ENCODE measurements at regions not wholly inside any gene's neighbourhood (a gene's known extent, or its start where the extent isn't known, plus 50 kb on each side); places are given as distances from the start of the nearest gene placed in this dataset.

DNA sequence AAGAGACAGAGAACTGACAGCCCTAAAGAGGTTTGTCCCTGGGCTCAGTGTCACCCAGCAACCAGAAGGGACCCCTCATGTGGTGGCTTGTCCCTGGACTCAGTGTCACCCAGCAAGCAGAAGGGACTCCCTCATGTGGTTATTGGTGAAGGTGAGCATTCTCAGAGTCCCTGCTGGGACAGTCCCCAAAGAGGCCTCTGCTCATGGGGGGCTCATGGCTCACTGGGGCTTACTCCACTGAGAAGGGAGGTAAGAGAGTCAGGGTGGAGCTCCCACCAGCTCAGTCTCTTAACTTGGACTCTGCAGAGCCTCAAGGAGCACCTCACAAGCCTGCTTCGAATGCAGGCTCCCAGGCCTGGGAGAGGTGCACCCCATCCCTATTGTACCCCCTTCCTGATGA, 145.2 kb upstream of the COPS8 start:
- no peak overlapping the region for H2AFZ ChIP-seq (ENCODE audit: low read length, unreplicated experiment)
- no peak overlapping the region for H3K27ac ChIP-seq (ENCODE audit: low read depth, low read length)
- H3K4me1 ChIP-seq (ENCODE audit: control insufficient read depth, insufficient read depth, low read length, unreplicated experiment) = no peaks in the 10 kb centered on the region
- H3K27me3 ChIP-seq (ENCODE audit: insufficient read depth, low read length) = peaks cover 29% of the 10 kb centered on the region
- no peak overlapping the region for H3K4me3 ChIP-seq (ENCODE audit: low read depth, low read length)
- H3K79me2 ChIP-seq (ENCODE audit: control insufficient read depth, insufficient read depth, low read length, unreplicated experiment) = no peaks in the 10 kb centered on the region
- no peaks in the 10 kb centered on the region for H3K36me3 ChIP-seq (ENCODE audit: insufficient read depth, low read length)

DNA sequence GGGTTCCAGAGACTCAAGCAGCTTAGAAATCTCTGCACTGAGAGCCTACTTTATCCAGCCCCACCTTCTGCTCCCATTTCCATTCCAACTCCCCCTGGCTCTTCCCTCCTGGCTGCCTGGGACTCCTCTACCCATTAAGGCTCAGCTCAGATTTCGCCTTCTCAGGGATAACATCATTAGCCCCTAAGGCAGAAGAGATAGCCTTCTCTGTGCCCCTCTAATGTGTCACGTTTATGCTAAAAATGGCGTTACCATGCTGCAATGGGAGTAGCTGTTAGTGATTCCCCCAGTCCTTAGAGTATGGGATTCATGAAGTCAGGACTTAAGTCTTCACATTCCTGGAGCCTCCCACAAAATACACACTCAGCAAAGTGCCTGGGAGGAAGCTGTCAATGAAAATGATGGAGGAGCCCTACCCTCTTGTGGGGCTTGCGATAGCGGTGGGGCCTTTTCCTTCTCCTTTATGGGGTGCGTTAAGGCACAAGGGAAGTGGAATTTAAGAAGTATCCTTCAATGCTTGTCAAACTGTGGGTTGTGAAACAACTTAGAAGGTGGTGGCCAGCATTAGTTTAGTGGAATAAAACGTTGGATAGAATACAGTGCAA, 144.7 kb upstream of the COPS8 start:
- Histone ChIP-seq H3K36me3 (ENCODE audit: insufficient read depth, low read length) (no peaks in the 10 kb centered on the region), H2AFZ (ENCODE audit: low read length, unreplicated experiment) (no peak overlapping the region), H3K79me2 (ENCODE audit: control insufficient read depth, insufficient read depth, low read length, unreplicated experiment) (no peaks in the 10 kb centered on the region), H3K27me3 (ENCODE audit: insufficient read depth, low read length) (peaks cover 24% of the 10 kb centered on the region), H3K4me3 (ENCODE audit: low read depth, low read length) (no peak overlapping the region), H3K4me1 (ENCODE audit: control insufficient read depth, insufficient read depth, low read length, unreplicated experiment) (no peaks in the 10 kb centered on the region), H3K27ac (ENCODE audit: low read depth, low read length) (no peak overlapping the region)

DNA sequence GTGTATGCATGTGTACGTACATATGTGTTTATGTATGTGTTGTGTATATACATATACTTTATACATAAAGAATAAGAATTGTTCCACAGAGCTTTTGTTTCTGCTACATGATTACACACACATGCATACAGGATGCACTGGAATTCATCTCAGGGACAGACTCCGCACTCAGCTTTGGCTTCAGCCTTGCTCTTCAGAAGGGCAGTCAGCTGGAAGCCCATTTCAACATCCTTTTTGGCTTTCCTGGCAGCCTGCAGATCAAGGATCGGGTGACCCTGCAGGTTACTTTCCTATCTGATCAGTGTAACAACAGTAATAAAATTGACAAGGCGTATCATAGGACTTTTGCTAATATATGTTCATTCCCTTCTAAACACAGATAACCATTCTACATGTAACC, 144.1 kb upstream of the COPS8 start:
- Histone ChIP-seq H3K27ac (ENCODE audit: low read depth, low read length) (no peak overlapping the region), H3K36me3 (ENCODE audit: insufficient read depth, low read length) (no peaks in the 10 kb centered on the region), H3K4me1 (ENCODE audit: control insufficient read depth, insufficient read depth, low read length, unreplicated experiment) (no peaks in the 10 kb centered on the region), H3K4me3 (ENCODE audit: low read depth, low read length) (no peak overlapping the region), H3K27me3 (ENCODE audit: insufficient read depth, low read length) (peaks cover 19% of the 10 kb centered on the region), H3K79me2 (ENCODE audit: control insufficient read depth, insufficient read depth, low read length, unreplicated experiment) (no peaks in the 10 kb centered on the region), H2AFZ (ENCODE audit: low read length, unreplicated experiment) (no peak overlapping the region)

DNA sequence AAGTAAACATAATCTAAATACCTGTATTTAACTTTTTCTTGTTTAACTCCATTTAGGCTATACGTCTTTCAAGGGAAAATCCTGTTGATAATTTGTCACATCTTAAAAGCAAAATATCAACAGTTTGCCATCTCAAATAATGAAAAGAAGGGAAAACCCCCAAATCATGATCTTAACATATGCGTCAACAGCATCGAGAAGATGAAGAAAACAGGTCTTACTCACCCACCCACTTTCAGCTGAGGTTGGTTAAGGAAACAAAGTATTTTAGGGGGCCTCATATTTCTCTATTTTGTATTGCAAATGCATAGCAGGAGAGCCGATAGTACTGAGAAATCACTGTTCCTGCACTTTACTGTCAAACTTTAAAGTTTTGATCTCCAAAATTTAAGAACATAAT, 143.1 kb upstream of the COPS8 start:
- no peaks in the 10 kb centered on the region for H3K79me2 ChIP-seq (ENCODE audit: control insufficient read depth, insufficient read depth, low read length, unreplicated experiment)
- no peaks in the 10 kb centered on the region for H3K4me1 ChIP-seq (ENCODE audit: control insufficient read depth, insufficient read depth, low read length, unreplicated experiment)
- H3K27ac ChIP-seq (ENCODE audit: low read depth, low read length) = no peak overlapping the region
- no peaks in the 10 kb centered on the region for H3K36me3 ChIP-seq (ENCODE audit: insufficient read depth, low read length)
- no peak overlapping the region for H2AFZ ChIP-seq (ENCODE audit: low read length, unreplicated experiment)
- no peak overlapping the region for H3K4me3 ChIP-seq (ENCODE audit: low read depth, low read length)
- peaks cover 15% of the 10 kb centered on the region for H3K27me3 ChIP-seq (ENCODE audit: insufficient read depth, low read length)

DNA sequence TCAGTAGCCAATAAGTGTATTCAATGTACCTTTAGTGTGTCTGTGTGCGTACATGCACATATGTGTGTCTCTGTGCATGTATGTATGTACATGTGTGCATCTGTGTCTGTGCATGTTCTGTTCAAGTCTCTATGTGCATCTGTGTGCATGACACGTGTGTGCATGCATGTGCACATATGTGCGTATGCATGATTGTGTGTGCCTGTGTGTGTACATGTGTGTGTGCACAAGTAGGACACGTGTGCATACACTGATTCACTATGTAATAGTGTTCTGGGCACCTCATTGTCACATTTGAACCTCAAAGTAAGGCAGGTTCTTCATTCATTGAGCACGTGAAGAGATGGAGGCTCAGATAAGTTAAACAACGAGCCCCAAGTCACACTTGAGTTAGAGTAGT, 142.6 kb upstream of the COPS8 start:
- H3K27ac ChIP-seq (ENCODE audit: low read depth, low read length) = no peak overlapping the region
- peaks cover 15% of the 10 kb centered on the region for H3K27me3 ChIP-seq (ENCODE audit: insufficient read depth, low read length)
- no peaks in the 10 kb centered on the region for H3K36me3 ChIP-seq (ENCODE audit: insufficient read depth, low read length)
- H3K79me2 ChIP-seq (ENCODE audit: control insufficient read depth, insufficient read depth, low read length, unreplicated experiment) = no peaks in the 10 kb centered on the region
- H3K4me1 ChIP-seq (ENCODE audit: control insufficient read depth, insufficient read depth, low read length, unreplicated experiment) = no peaks in the 10 kb centered on the region
- no peak overlapping the region for H2AFZ ChIP-seq (ENCODE audit: low read length, unreplicated experiment)
- no peak overlapping the region for H3K4me3 ChIP-seq (ENCODE audit: low read depth, low read length)

DNA sequence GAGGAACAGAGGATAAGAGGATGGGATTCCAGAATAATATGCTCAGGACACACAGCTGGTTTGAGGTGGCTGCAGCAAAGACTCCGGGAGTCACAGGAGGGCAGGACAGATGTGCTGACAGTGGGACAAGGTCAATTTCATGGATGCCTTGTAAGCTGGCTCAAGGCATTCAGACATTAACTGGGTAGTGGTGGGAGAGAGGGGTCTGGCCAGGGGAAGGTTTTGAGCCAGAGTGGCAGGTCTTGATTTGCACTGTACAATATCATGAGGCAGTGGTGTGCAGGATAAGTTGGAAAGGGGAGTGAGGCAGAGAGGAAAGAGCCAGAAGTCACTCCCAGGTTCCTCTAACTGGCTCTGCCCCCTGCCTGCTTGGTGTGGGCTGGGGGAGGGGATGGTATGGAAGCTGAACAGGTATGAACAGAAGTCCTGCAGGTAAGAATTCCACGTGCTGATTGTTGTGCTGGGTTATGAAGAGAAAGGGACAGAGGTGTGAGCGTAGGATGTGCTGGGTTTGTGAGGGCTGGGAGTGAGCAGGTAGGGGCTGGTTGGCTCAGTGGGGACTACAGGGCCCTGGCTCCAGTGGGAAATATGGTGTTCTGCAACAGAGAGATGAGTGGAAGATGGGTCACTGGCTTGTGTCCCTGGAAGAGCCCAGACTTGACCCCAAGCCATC, 141.7 kb upstream of the COPS8 start:
- Histone ChIP-seq H3K27me3 (ENCODE audit: insufficient read depth, low read length) (peaks cover 15% of the 10 kb centered on the region), H3K36me3 (ENCODE audit: insufficient read depth, low read length) (no peaks in the 10 kb centered on the region), H3K79me2 (ENCODE audit: control insufficient read depth, insufficient read depth, low read length, unreplicated experiment) (no peaks in the 10 kb centered on the region), H3K4me3 (ENCODE audit: low read depth, low read length) (no peak overlapping the region), H3K4me1 (ENCODE audit: control insufficient read depth, insufficient read depth, low read length, unreplicated experiment) (no peaks in the 10 kb centered on the region), H3K27ac (ENCODE audit: low read depth, low read length) (no peak overlapping the region), H2AFZ (ENCODE audit: low read length, unreplicated experiment) (no peak overlapping the region)

DNA sequence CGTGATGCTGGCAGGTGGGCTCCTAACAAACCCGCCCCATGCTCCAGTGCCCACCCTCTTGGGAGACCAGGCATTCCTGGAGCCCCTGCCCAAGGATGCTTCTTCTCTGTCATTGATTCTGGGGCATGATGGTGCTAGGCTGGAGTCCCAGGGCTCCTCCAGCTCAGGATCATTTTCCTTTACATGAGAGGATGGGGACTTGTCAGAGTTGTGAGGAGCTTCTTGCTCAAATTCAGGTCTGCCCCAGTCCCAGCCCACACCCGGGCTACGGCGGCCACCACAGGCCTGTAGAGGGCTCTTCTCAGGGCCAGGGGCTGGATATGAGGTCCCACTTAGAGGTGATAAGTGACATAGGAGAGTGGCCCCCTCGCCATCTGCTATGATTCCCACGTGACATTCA, 141.1 kb upstream of the COPS8 start:
- Histone ChIP-seq H3K79me2 (ENCODE audit: control insufficient read depth, insufficient read depth, low read length, unreplicated experiment) (no peaks in the 10 kb centered on the region), H3K4me3 (ENCODE audit: low read depth, low read length) (no peak overlapping the region), H3K27me3 (ENCODE audit: insufficient read depth, low read length) (peaks cover 15% of the 10 kb centered on the region), H3K36me3 (ENCODE audit: insufficient read depth, low read length) (no peaks in the 10 kb centered on the region), H3K4me1 (ENCODE audit: control insufficient read depth, insufficient read depth, low read length, unreplicated experiment) (no peaks in the 10 kb centered on the region), H2AFZ (ENCODE audit: low read length, unreplicated experiment) (no peak overlapping the region), H3K27ac (ENCODE audit: low read depth, low read length) (no peak overlapping the region)

DNA sequence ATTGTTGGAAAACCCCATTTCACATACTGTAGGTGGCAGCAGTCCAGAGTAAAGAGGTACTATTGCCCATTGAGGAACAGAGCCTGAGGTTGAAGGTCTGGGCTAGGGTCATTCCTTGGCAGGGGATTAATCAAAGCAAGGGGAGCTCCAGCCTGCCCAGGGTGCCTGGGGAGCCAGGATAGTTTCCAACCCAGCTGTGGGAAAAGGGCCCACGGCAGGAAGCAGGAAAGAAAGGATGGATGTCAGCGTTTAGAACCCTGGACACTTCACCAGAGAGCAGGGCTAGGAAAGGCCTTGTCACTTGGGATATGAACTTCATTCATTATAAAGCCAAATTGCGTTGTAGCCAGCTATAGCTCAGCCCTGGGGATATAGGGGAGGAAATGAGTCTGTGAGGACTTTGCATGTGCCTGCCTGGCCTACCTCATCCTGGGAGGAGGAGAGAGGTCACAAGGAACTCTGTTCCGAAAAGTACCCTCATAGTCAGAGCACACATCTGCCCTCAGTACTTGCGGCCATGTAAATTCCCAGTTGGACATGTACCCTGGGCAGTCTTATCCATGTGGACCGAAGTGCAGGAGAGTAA, 140.2 kb upstream of the COPS8 start:
- peaks cover 15% of the 10 kb centered on the region for H3K27me3 ChIP-seq (ENCODE audit: insufficient read depth, low read length)
- H3K79me2 ChIP-seq (ENCODE audit: control insufficient read depth, insufficient read depth, low read length, unreplicated experiment) = no peaks in the 10 kb centered on the region
- no peak overlapping the region for H3K4me3 ChIP-seq (ENCODE audit: low read depth, low read length)
- H2AFZ ChIP-seq (ENCODE audit: low read length, unreplicated experiment) = no peak overlapping the region
- H3K4me1 ChIP-seq (ENCODE audit: control insufficient read depth, insufficient read depth, low read length, unreplicated experiment) = no peaks in the 10 kb centered on the region
- H3K36me3 ChIP-seq (ENCODE audit: insufficient read depth, low read length) = no peaks in the 10 kb centered on the region
- no peak overlapping the region for H3K27ac ChIP-seq (ENCODE audit: low read depth, low read length)

DNA sequence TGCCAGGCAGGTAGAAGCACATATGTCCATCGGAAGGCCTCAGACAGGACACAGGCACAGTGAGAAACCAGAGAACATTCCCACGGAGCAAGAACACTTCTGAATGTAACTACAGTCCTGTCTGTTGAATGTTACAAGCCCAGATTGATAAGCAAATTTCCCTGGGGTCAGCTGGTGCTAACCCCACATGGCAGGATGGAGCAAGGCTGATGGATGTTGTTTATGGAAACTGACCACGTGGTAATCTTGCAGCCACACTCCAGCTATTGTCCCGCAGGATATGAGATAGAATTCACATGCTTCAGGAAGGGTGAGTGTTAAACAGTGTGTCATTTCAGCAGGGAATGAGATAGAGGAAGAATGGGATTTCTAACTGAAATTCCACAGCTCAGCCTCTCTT, 138.8 kb upstream of the COPS8 start:
- Histone ChIP-seq H3K79me2 (ENCODE audit: control insufficient read depth, insufficient read depth, low read length, unreplicated experiment) (no peaks in the 10 kb centered on the region), H3K36me3 (ENCODE audit: insufficient read depth, low read length) (no peaks in the 10 kb centered on the region), H3K27ac (ENCODE audit: low read depth, low read length) (no peak overlapping the region)

DNA sequence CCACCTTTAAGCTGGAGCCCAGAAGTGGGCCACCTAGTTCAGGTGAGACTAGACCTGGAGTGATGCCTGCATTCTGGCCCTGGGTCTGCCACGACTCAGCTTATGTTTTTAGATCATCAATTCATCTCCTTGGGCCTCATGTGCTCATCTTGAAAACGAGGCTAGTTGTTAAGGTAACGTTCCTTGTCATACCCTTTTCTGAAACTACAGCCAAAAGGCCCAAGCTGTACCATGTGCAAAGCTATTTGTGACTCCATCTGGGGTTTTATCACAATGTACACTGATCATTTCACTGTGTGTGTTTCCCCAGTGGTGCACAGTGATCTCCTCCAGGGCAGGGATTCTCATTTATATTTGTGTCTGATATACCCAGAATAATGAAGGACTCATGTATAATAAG, 138.4 kb upstream of the COPS8 start:
- Histone ChIP-seq H3K27me3 (ENCODE audit: insufficient read depth, low read length) (peaks cover 16% of the 10 kb centered on the region), H3K4me1 (ENCODE audit: control insufficient read depth, insufficient read depth, low read length, unreplicated experiment) (no peaks in the 10 kb centered on the region), H3K27ac (ENCODE audit: low read depth, low read length) (no peak overlapping the region), H3K36me3 (ENCODE audit: insufficient read depth, low read length) (no peaks in the 10 kb centered on the region), H3K79me2 (ENCODE audit: control insufficient read depth, insufficient read depth, low read length, unreplicated experiment) (no peaks in the 10 kb centered on the region), H3K4me3 (ENCODE audit: low read depth, low read length) (no peak overlapping the region), H2AFZ (ENCODE audit: low read length, unreplicated experiment) (no peak overlapping the region)

More for the DNA sequence above, 138.8 kb upstream of the COPS8 start:
- H3K27me3 ChIP-seq (ENCODE audit: insufficient read depth, low read length) = peaks cover 16% of the 10 kb centered on the region
- H3K4me3 ChIP-seq (ENCODE audit: low read depth, low read length) = no peak overlapping the region
- H3K4me1 ChIP-seq (ENCODE audit: control insufficient read depth, insufficient read depth, low read length, unreplicated experiment) = no peaks in the 10 kb centered on the region
- no peak overlapping the region for H2AFZ ChIP-seq (ENCODE audit: low read length, unreplicated experiment)

DNA sequence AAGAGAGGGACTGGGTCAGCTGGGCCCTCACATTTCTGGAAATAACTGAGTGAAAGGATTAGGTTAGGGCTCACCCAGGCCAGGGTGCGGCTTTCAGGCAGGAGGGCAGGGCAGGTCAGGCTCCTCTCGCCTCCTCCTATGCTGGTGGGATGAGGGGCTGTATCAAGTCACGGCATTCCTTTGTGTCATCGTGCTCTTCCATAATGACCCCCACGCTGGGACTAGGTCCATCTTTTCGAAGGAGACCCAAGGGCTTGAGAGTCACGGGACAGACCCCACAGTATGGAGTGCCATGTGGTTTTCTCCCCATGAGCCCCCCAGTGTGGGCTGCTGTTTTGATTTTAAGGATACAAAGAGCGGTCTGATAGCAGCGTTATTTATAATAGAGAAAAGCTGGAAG, 137.8 kb upstream of the COPS8 start:
- no peaks in the 10 kb centered on the region for H3K79me2 ChIP-seq (ENCODE audit: control insufficient read depth, insufficient read depth, low read length, unreplicated experiment)
- H3K27me3 ChIP-seq (ENCODE audit: insufficient read depth, low read length) = peaks cover 16% of the 10 kb centered on the region
- no peaks in the 10 kb centered on the region for H3K4me1 ChIP-seq (ENCODE audit: control insufficient read depth, insufficient read depth, low read length, unreplicated experiment)
- no peaks in the 10 kb centered on the region for H3K36me3 ChIP-seq (ENCODE audit: insufficient read depth, low read length)
- H2AFZ ChIP-seq (ENCODE audit: low read length, unreplicated experiment) = no peak overlapping the region
- no peak overlapping the region for H3K4me3 ChIP-seq (ENCODE audit: low read depth, low read length)
- H3K27ac ChIP-seq (ENCODE audit: low read depth, low read length) = no peak overlapping the region
